Iris pigment epithelial cell (primary cell): ENCODE measurements at regions not wholly inside any gene's neighbourhood (a gene's known extent, or its start where the extent isn't known, plus 50 kb on each side); places are given as distances from the start of the nearest gene placed in this dataset.
A peak's percentile ranks its signal among the peaks of the same experiment; 100 is the strongest.
"Not testable (repeated sequence)": the region's sequence is repeated elsewhere in the genome, so short reads cannot be mapped to it uniquely, and the experiment has no call there.

ENCODE experiments used
- DNase-seq: peaks from one replicate; pipeline ENCODE4 v3.0.0-alpha.2; 2011; ENCODE audit warnings: low read depth

GRCh38 chr1:203559523-203559922 is 65.6 kb downstream of the OPTC start:
- DNase-seq, result peak; percentile 79

- DNase-seq, result not testable (repeated sequence)
Observed at GRCh38 chr1:203561761-203562160, 64.9 kb upstream of the ATP2B4 start.

- DNase-seq, result no peak
Observed at GRCh38 chr1:203563291-203563690, 63.3 kb upstream of the ATP2B4 start.

- DNase-seq, result peak; percentile 70
Observed at GRCh38 chr1:203564024-203564423, 62.6 kb upstream of the ATP2B4 start.

GRCh38 chr1:203565049-203565448 is 61.6 kb upstream of the ATP2B4 start:
- DNase-seq, result no peak

GRCh38 chr1:203565981-203566380 is 60.7 kb upstream of the ATP2B4 start:
- no peak for DNase-seq

GRCh38 chr1:203566966-203567365 is 59.7 kb upstream of the ATP2B4 start:
- not testable (repeated sequence) for DNase-seq

- no peak for DNase-seq
Observed at GRCh38 chr1:203567596-203567995, 59.0 kb upstream of the ATP2B4 start.

GRCh38 chr1:203569490-203570318 is 56.9 kb upstream of the ATP2B4 start:
- peak; percentile 80 for DNase-seq

GRCh38 chr1:203570805-203571204 is 55.8 kb upstream of the ATP2B4 start:
- DNase-seq, result no peak

GRCh38 chr1:203571661-203572060 is 55.0 kb upstream of the ATP2B4 start:
- no peak for DNase-seq

- peak; percentile 55 for DNase-seq
Observed at GRCh38 chr1:203572134-203572625, 54.5 kb upstream of the ATP2B4 start.

GRCh38 chr1:203573730-203574129 is 52.9 kb upstream of the ATP2B4 start:
- DNase-seq, result no peak
